GM18951 (cell line): ENCODE measurements at regions not wholly inside any gene's neighbourhood (a gene's known extent, or its start where the extent isn't known, plus 50 kb on each side); places are given as distances from the start of the nearest gene placed in this dataset.

ENCODE experiments used
- POLR2A ChIP-seq: IDR thresholded peaks from 4 replicates; pipeline ENCODE4 v1.6.1; 2011; ENCODE audit warnings: mild to moderate bottlenecking; ENCODE audit not compliant: insufficient read length, insufficient read depth; ENCODE audit errors: extremely low read depth
- in situ Hi-C: fragments of 300-500 bp; cut with MboI; formaldehyde crosslinking; loops from one replicate; pipeline ENCODE4 v1.12.0; 2022; ENCODE audit warnings: low sequenced_read_pairs, mixed read lengths, inconsistent platforms; ENCODE audit not compliant: unreplicated experiment

DNA sequence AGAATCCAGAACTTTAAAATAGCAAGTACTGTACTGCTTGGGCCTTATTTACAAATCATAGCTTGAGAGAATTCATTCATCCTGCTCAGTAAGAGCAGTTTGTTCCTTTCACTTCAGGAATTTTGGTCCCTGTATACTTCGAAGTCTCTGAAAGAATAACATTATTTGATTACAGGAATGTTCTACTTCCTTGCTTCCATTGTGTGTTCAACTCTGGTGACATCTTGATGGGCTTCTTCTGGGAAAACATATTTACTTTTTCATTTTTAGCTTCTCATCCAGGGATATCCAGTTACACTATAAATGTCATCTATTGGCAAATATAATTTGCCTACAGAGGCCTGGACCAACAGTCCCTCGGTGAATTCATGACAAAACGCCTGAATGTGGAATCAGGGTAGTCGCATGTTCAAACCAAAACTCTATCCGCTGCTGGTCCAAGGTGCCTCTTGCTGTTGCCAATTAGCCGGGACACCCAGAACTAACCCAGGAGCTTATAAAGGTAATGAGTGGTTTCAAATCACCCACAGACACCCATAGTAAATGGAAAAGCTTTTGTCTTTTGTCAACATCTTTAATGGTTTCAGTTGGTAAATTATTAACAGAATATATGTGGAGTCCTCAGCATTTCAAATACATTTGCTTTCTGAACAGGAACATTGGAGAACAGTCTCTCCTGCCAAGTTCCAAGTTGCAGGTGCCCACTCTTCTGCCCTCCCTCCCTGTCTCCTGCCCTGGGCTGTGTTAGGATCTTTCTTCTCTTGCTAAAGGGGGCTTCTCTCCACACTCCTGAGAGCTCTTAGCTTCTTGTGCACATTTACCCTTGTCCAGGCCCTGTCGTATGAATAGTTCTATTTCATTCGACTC, 162.5 kb upstream of the CITED2 start:
- TF ChIP-seq POLR2A: no peak
- in situ Hi-C loops: no loop called here

- in situ Hi-C loops: no loop called here
- TF ChIP-seq POLR2A: no peak
Observed at GRCh38 chr6:139534472-139535115, 160.1 kb upstream of the CITED2 start.

GRCh38 chr6:139533573-139534471, 159.4 kb upstream of the CITED2 start:
- no peak for TF ChIP-seq POLR2A
- in situ Hi-C loops: no loop called here

- TF ChIP-seq POLR2A: no peak
- in situ Hi-C loops: no loop called here
Observed at GRCh38 chr6:139533171-139533570, 158.7 kb upstream of the CITED2 start.

DNA sequence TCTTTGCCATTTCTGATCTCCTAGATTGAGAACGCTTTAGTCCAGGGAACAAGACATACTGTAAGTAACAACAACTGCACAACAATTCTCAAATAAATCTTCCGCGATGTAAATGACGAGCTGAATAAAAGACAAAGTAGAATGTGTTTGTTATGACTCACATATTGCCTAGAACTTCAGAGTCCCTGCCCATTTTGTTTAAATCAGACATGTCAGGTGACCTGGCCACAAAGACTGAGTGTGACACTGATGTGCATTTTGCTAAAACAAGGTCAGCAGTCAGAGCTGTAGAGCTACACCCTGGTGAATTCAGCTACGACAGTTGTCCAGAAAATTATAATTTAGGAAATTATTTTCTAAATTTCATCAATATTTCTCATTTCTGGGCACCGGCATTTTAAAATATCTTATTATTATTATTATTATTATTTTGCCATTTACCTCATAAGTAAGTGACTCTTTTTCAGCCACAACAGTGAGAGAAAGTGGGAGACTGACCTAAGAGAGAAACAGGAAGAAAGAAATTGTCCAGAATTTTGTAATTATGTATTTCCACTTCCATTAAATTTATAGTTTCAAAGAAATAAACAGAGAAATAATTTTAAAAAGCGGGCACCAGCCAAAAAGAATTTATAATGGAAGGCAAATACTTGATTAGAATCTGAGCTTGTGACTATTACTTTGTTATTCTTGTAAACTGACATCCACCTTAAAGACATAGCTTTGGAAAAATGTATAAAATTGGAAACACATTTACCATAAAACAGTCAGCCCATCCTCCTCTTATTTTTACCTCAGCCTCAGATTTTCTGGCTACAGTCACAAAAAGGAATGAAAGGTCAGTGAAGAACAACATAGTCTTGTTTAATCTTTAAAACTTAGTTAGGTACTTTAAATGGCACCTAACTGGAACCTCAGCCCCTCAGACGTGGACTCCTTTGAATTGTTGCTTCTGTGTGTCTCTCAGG, 157.0 kb upstream of the CITED2 start:
- in situ Hi-C loops: no loop called here
- no peak for TF ChIP-seq POLR2A

DNA sequence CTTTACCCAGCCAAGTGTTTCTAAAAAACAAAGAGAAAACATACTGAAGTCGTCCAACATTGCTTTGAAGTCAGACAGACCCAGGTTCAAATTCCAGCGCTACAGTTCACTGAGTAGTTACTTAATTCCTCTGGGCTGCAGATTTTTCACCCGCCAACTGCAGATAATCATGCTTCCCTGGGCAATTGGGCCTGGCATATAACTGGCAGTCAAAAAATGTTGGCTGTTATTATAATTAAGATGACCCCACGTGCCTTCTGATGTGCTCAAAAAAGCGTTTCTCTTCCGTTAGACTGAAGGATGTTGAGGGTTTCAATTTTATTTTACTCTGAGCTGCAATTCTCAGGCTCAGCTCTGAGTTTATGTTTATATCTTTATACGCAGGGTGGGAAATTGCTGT, 156.1 kb upstream of the CITED2 start:
- in situ Hi-C loops: no loop called here
- TF ChIP-seq POLR2A: no peak

DNA sequence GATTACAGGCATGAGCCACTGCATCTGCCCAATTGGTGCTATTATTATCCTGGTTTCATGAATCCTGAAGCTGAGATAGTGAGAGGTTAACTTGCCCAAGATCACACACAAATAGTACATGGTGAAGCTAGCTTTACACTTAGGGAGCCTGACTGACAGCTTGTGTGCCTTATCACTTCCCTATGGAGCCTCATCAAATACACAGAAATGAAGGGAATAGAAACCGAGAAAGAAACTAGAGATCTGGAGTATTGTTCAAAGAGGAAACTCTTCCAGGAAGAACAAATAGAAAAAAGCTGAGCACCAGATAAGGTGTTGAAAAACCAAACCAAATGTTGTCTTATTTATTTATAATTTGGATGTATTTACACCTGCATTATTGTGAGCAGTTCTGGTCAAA, 155.0 kb upstream of the CITED2 start:
- in situ Hi-C loops: no loop called here
- no peak for TF ChIP-seq POLR2A

DNA sequence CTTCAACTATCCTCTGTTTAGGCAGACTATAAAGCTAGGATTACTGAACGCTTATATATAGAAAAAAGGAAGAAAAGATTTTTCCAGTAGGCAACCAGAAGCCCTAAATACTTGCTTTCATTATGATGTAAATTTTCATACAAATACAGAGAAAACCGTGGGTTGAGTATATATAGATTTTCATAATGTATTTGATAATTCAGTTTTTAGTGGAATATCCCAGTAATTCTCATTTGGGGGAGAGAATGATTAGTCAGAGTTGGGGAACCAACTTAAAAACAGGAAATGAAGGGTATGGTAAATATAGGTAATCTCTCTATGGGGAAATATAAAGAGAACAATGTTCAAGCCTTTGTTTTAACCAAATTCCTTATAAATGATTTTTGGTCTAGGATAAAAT, 154.0 kb upstream of the CITED2 start:
- in situ Hi-C loops: no loop called here
- TF ChIP-seq POLR2A: no peak

GRCh38 chr6:139525415-139525814, 151.0 kb upstream of the CITED2 start:
- no peak for TF ChIP-seq POLR2A
- in situ Hi-C loops: no loop called here

- in situ Hi-C loops: no loop called here
- no peak for TF ChIP-seq POLR2A
Observed at GRCh38 chr6:139523986-139524385, 149.5 kb upstream of the CITED2 start.

DNA sequence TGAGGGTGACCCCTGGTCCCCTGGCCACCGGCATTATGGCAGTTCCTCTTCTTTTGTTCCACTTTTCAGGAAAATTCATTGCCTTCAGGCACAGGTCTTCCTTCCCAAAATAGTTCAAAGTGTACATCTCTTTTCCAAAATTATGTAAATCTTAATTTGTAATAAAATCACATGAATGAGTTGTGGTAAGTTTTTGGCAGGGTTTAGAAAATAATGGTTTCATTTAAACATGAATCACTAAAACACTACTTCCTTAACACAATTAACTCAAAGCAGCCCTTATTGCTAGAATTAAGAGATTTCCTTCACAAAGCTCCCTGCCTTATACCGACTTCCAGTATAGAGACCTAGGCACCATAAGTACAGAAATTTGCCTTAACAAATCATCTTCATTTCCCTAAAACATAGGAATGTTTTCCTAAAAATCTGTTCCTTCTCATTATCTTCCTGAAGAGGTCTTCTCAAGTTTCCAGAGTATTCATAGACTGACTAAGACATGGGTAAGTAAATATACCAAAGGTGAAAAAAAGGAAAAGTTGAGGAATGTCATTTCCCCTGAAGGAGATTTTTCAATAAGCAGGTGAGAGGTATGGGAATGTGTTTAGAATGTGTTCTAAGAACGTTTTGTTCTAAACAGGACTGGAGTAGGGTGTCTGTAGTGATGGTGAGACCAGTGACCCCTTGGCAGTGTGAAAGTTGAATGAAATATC, 148.2 kb upstream of the CITED2 start:
- in situ Hi-C loops: no loop called here
- TF ChIP-seq POLR2A: no peak

DNA sequence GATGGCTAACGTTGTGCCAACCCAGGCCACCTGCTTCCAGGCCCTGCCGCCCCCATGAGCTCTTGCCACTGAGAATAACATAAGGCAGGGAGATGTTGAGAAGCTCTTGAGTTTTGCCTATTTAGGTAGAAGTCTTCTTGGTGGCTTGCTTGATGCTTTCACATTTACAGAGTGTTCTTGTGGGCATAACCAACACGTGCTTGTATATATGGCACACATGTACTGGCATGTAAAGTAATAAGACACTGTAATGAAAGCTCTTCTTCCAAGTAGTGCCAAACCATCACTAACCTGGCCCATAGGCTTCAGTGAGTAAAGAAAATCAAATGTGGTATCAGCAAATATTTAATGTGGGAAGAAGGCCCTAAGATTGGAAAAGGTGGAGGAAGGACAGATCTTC, 146.9 kb upstream of the CITED2 start:
- TF ChIP-seq POLR2A: no peak
- in situ Hi-C loops: no loop called here

DNA sequence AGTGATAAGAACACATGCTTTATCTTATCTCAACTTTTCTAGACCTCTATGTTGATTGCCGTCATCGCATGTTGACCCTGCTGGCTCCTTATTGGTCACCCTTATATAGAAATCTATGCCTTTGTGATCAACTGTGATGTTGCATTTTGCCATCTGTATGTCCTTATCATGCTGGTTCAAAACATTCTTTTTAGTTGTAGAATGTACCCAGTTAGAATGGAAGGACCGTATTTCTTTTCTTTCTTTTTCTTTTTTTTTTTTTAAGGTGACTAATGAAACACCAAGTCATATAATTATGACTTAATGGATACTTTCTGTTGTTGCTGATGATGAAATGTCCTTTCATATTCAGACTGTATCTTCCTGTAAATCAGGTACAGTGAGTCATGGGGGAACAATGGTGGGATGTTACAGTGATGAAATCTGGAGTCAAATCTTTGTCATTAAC, 145.9 kb upstream of the CITED2 start:
- in situ Hi-C loops: no loop called here
- TF ChIP-seq POLR2A: no peak
